DMS114 treated with DMSO at 0.1 percent for 48 hours (cell line): ENCODE measurements at regions not wholly inside any gene's neighbourhood (a gene's known extent, or its start where the extent isn't known, plus 50 kb on each side); places are given as distances from the start of the nearest gene placed in this dataset.

Experiments
- DNase-seq: peaks from one replicate; lab custom pipeline; 2025; ENCODE audit not compliant: unreplicated experiment; lab: John Stamatoyannopoulos, UW

DNA sequence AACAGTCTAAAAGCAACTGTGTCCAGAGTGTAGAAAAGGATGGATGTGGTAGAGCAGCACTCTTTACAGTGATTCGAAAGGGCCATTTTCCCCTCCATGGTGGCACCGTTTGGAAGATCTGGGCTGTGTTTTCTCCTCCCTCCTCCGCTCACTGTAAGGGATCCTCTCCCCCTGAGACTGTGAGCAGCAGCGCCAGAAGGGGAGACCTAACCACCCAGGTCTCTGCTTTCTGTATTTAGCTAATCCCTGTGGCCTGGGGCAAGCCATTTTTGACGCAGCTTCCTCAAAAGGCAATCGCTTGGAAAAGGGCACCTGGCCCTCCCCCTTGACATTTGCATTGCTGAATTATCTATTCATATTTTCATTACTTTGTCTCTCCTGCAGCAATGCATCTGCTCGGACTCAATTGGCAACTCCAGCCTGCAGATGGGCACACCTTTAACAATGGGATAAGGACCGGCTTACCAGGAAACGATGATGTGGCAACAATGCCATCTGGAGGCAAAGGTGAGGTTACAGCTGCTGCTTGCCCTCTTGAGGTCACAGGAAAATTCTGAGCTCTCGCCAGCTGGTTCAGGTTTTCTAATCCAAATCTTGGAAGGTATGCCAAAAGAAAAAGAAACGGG is 244.3 kb upstream of the WWC1 start:
- DNase-seq = no peak

DNA sequence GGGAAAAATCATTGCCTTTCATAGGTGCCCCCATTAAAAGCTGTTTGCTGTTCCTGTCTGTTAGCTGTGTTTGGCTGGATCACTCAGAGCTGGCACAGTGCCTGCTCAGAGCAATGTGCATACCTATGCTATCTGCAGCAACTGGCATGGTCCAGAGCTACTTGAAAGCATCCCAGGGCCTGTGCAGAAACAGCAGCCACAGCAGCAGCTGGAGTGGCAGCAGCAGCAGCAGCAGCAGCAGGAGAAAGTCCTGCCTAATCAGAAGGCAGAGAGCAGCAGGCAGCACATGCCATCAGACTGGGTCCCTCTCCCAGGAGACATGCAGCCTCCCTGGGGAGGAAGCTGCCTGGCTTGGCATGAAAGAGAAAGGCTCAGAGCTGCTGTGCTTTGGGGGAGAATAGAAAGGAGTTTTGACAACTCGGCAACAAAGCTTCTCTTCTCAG is 243.8 kb upstream of the WWC1 start:
- no peak for DNase-seq

DNA sequence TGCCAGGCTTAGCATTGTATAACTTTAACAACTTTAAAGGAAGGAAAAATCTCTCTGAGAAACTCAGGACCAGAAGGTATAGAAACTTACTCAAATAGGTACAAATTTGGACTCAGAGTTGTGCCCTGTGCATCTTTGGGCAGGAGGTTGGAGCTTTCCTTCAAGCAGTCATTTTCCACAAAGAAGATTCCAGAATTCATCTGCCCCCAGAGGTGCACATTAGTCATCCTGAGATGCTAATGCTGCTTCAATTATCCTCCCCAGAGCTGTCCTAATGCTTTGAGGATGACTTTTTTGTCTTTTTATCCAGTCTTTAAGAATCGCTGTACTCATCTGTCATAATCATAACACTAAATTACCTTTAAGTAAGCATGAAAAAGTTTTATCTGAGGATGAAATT is 243.0 kb upstream of the WWC1 start:
- DNase-seq = no peak

DNA sequence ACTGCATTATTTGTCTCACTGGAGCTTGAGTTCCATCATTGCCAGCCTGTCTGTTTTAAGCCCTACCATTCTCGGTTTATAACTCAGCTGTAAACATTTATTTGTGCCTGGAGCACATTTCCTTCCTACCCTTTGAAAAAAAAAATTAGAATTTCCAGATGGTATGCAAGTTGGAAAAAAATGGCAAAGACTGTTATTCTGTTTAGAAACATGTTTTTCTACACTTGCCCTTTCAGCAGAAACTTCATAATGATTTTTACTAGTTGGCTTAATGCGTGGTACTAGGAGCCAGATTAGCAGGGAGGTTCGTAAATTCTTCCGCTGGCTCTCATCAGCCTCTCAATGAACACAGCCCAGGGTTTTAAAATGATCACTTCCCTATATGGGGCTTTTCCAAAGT is 238.8 kb upstream of the WWC1 start:
- no peak for DNase-seq

DNA sequence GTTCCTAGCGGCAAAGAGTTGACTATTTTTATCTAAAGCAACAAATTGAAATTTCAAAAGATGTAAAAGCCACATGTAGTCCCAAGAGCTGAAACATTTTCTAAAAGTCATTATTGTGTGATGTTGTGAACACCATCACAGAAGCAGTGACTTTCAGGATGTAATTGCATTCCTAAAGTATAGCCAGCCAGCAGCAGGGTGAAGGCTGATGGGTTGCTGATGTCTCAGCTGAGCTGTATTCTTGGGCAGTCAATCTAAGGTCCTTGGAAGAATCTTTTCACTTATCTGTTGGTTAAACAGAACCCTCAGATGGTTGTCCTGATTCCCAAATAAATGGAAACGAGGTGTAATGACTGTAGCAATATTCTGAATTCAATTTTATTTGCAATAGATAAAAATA is 237.4 kb upstream of the WWC1 start:
- no peak for DNase-seq

DNA sequence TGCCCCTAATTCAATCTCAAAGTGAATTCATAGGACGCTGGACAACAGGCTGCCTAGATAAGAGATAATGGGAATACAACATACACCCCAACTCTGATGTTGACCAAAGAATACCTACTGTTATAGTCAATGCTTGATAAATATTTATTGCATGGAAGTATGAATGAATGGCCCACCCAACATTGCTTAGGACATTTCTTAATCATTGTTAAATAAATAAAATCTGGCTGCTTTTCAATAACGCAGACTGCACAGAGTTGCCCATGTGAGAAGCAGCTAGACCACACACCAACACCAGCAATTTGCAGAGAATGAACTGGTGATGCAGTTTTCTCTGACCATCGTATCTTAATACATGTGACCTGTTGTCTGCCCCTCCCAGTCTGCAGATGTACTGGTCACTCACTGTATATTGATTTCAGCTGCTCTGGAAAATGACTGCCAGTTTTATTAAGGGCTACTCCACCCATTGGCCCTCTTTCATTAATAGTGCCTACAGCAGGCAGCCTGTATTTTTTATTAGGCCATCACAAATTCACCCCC is 236.2 kb upstream of the WWC1 start:
- no peak for DNase-seq

DNA sequence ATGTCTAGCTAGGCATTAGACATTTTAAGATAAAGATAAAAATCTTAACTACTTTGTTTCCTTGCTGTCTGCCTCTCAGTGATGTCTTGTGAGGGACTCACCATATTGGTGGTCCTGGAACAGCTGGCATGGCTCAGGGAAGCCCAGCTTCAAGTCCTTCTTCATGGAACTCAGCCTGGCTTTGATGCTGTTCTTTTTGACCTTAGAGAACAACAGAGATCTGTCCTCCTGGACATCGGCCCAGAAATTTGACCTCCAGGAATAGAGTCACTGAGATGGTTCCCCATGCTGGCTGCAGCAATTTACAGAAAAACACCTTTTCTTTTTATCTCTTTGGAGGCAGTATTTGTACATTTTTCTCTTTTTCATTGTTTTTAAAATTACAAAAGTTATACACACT is 235.5 kb upstream of the WWC1 start:
- DNase-seq = no peak

DNA sequence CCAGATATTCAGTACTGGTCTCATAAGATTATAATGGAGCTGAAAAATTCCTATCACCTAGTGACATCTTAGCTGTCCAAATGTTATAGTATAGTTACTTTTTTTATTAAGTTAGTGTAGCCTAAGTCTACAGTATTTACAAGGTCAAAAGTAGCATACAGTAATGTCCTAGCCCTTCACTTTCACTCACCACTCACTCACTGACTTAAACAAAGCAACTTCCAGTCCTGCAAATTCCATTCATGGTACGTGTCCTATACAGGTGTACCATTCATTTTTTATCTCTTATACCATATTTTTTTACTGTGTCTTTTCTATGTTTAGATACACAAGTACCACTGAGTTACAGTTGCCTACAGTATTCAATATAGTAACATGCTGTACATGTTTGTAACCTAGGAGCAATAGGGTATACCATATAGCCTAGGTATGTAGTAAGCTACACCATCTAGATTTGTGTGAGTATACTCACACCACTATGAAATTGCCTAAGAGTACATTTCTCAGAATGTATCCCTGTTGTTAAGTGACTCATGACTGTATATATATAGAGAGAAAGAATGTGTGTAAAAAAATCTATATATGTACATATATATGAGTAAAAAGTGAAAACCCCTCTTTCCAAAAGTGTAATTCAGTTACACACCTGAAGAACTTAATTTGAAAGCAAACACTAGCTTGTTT is 234.8 kb upstream of the WWC1 start:
- no peak for DNase-seq

DNA sequence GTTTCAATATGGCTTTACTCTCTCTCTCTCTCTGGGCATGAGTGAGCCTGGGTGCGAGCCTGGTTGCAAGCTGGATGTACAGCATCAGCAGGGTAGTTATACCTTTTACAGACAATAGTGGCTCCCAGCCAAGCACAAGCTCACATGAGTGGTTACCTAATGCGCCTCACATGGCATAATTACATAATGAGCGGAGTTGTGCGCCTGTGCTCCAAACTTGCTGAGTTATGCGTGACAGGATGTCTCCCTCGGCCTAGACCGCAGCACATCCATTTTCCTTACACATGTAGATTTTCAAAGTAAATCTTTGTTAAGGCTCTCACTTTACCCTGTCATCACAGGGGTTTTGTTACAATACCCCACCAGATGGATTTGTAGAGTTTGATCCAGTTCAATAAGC is 233.5 kb upstream of the WWC1 start:
- DNase-seq = no peak

DNA sequence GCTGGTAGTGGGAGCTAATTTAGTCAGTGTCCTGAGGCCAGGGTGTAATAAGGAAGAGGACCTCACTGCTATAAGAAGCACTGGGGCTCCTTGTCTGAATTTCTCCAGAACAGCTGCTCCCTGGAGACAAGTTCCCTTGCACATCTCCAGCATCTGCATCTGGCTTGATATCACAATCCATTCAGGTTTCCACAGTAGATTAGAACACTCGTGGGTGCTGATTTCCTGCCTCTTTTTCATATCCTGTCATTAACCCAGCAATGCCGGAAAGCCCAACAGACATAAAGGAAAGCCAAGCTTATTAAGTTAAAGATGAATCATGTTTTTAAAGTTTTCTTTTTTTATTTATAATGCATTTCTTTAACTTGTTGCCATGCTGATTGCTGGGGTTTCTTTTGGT is 232.3 kb upstream of the WWC1 start:
- DNase-seq = no peak

DNA sequence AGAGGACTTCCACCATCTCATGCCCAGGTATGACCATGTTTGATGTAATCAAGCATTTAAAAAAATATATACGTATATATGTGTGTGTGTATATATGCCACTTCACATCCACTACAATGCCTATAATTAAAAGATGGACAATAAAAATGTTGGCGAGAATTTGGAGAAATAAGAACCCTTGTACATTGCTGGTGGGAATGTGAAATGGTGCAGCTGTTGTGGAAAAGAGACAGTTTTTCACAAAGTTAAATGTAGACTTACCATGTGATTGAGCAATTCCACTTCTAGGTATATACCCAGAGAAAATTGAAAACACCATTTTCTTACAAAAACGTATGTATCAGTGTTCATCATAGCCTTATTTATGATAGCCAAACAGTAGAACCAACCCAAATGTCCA is 229.2 kb upstream of the WWC1 start:
- DNase-seq = no peak

DNA sequence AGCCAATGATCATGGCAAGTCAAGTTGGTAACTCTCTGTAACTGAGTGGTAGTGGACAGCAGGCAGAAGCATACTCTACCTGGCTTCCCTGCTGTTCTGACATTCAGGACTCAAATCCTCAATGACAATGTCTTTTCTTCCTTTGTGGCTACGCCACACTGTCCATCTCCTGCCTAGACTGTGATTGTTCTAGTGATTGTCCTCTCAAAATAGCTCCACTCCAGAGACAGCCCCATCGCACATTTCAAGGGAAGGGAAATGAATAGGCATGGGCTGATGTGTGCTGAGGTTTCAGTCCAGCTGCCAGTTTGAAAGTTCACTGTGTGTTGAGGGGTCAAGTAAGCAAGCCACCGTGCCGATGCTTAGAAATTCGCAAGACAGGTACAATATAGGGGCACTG is 227.0 kb upstream of the WWC1 start:
- DNase-seq = no peak

DNA sequence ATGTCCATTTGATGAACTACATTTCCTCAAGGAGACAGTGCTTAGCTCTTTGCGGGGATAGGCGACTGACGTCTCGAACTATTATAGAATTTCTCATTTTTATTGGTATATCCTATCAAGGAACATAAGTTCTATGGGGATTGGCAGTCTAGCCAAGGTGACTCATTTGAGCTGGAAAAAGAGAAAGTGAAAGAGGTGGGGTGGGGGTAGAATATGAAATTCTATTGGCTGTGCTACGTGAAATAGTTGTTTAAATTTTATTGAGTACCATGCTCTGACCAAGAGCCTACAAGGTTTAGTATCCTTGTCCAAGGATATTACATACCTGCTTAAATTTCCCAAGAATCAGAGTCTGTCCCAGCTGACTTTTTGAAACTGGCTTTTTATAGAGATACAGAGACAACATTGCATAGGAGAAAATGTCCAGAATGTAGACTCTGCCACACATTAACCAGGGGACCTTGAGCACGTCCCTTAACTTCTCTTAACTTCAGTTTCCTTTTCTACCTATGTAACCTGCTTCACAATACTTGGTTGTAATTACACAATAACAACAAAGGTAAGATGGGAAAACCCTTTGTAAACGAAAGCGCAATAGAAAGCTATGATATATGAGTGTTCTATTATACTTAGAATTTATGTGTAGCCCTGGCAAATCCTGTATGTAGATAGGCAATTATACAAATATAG is 226.4 kb upstream of the WWC1 start:
- DNase-seq = no peak

DNA sequence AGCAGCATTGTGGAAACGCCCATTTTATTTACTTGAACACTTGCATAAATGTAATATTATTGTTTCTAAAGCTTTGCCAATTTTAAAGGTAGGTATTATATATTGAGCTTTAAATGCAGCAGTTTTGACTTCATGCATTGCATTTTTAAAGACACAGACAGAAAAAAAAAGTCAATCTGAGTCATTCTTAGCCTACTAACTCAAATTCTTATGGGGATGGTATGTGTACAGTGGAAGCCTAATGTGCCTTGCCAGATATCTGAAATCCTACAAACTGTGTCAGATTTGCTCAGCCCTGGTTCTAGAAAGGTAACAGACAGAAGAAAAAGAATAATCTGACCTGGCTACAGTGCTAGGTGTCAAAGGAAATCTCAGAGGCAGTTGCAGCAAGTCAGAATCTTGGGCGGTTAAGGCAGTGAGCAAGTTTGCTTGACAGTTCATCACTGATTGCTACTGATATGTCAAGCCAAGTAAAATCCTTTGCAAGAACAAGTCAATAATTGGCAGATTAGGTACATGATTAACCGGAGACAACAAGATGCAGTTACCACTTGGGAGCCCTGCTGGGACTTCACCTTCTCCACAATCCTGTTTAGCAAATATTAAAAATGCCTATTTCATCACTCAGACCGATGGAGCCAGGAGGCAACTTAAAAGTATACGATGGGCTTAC is 224.8 kb upstream of the WWC1 start:
- DNase-seq = no peak

DNA sequence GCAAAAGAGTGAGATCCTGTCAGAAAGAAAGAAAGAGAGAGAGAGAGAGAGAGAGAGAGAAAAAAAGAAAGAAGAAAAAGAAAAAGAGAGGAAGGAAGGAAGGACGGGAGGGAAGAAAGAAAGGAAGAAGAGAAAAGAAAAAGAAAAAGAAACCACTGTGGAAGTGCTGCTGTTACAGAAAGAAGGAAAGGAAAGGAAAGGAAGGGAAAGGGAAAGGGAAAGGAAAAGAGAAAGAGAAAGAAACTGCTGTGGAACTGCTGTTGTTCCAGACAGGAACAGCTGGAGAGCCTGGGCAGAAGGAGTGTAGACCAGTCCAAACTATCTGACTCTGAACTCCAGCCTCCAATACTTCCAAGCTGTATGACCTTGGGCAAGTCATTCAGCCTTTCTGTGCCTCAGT is 220.7 kb upstream of the WWC1 start:
- DNase-seq = no peak

DNA sequence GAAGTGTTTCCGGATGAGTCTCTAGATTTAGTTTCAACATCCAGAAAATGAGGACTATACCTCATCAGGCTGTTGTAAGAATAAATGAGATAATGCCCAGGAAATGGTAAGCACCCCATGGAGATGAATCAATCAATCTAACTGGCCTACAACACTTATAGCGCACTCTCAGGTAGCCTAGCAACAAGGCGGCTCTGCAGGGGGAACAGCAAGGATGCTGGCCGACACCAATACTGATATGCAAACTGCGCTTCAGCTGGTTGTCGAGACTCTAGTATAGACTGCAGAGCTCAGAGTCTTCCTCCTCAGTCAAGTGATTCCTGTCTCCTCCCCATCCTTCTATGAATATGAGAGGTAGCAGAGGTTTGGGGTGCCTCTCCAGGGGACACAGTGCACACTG is 218.8 kb upstream of the WWC1 start:
- no peak for DNase-seq

DNA sequence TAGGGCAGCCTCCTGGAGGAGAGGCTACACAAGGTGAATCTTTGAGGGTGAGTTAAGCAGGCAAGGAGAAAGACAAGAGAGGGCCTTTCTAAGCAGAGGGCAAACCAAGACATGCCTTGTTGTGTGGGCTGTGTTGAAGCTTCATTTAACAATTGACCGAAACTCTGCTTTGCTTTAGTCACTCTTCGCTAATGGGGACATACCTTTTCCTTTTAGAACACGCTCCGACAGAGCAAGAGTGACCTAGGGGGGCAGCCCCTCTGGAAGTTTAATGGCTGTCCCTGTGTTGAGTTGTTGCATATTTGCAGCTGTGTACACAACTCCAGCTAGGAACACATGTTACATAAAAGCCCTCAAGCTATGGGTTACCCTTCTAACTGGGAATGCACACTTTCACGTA is 218.1 kb upstream of the WWC1 start:
- DNase-seq = no peak

DNA sequence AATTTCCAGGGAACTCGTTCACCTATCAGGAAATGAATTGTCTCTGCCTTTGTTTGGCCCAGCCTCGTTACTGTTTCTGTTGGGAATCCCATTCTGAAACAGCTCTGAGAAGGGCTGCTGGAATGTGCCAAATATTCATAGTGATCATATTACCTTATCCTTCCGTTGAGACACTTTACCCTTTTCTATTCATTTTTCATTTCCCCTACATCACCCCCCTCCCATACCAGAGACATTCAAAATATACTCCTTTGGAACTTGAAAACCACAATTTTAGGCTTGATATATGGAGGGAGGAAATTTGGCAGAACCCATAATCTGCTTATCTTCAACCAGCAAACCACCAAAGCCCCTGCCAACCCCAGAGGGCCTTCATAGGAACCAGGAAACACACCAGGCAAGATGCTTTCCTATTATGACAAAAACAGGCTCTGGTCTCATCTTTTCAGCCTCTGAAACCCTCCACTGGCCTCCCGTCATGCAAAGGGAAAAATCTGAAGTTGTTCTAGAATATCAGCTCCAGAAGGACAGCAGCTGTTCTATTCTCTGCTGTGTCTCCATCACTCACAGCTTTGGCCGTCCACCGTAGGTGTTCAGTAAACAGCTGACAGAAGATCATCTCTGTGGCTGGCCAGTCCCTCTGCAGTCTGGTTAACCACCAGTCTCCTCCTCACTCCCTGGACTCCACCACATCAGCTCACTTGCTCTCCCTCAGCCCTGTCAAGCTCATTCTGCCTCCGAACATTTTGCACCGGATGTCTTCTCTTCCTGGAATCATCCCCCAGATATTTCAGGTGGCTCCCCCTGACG is 217.2 kb upstream of the WWC1 start:
- DNase-seq = no peak

DNA sequence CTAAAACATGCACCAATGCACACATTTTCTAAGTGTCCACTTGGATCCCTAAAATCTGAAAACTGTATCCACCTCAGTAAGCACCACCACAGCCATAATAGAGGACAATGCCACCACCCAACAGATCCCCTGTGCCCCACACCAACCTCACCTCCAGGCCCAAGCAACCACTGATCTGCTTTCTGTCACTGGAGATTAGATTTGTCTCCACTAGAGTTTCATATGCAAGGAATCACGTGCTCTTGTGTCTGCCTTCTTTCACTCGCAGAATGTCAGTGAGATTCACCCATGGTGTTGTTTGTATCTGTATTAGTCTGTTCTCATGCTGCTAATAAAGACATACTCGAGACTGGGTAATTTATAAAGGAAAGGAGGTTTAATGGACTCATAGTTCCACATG is 216.1 kb upstream of the WWC1 start:
- DNase-seq = no peak

DNA sequence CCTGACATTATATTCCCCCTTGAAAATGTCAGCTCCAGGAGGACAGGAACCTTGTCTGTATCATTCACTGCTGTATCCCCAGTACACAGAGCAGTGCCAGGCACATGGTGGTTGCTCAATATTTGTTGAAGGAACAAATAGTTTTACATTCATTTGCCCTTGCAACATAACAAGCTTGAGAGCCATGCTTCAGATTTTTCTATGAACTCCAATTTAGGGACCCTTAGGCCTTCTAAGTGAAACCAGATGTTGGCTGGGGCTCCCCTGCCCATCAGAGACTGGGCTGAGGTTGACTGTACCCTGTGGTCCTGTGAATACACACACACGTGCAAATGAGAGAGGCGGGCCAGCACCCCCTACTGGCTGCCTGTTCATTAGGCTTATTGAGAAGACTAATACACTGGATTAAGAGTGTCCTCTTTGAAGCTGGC is 214.9 kb upstream of the WWC1 start:
- no peak for DNase-seq
